Calu3 (cell line): ENCODE measurements at regions not wholly inside any gene's neighbourhood (a gene's known extent, or its start where the extent isn't known, plus 50 kb on each side); places are given as distances from the start of the nearest gene placed in this dataset.

Experiments
- BruUV-seq: library from RNA; stranded (reverse); fragments of 400-500 nt; replicated peaks from 2 replicates; lab custom pipeline; 2021; lab: Mats Ljungman, UMichigan
- CTCF ChIA-PET: fragments of 300-600 bp; sonication (Branson Sonifier 250); formaldehyde crosslinking; loops from one replicate; lab custom pipeline; 2022; ENCODE audit warnings: antibody characterized with exemption; lab: Charles Lee
- DNase-seq: peaks from one replicate; pipeline ENCODE4 v3.0.0; 2022
- H3K27ac Mint-ChIP-seq: one replicate; pipeline ENCODE4 v1.8.0; 2022; ENCODE audit warnings: mixed read lengths; ENCODE audit not compliant: unreplicated experiment
- H3K27me3 Mint-ChIP-seq: one replicate; pipeline ENCODE4 v1.8.0; 2022; ENCODE audit warnings: mixed read lengths; ENCODE audit not compliant: unreplicated experiment
- H3K36me3 Mint-ChIP-seq: one replicate; pipeline ENCODE4 v1.8.0; 2022; ENCODE audit warnings: mild to moderate bottlenecking, moderate library complexity, mixed read lengths; ENCODE audit not compliant: insufficient read depth, unreplicated experiment
- H3K4me1 Mint-ChIP-seq: one replicate; pipeline ENCODE4 v1.8.0; 2022; ENCODE audit warnings: mild to moderate bottlenecking, low read depth, mixed read lengths; ENCODE audit not compliant: unreplicated experiment
- H3K4me3 Mint-ChIP-seq: one replicate; pipeline ENCODE4 v1.8.0; 2022; ENCODE audit warnings: mild to moderate bottlenecking, low read depth, moderate library complexity, mixed read lengths; ENCODE audit not compliant: unreplicated experiment
- H3K9me3 Mint-ChIP-seq: one replicate; pipeline ENCODE4 v1.8.0; 2022; ENCODE audit warnings: low read depth, mixed read lengths; ENCODE audit not compliant: unreplicated experiment
- intact Hi-C: fragments of 100-400 bp; cut with micrococcal nuclease; formaldehyde crosslinking; loops from one replicate; pipeline ENCODE4 v1.10.0; 2022; ENCODE audit not compliant: unreplicated experiment
- TF ChIP-seq, protein P1 (sequence below): fragments of 200-600 bp; IDR thresholded peaks from one replicate; pipeline ENCODE4 v1.8.0; 2022; ENCODE audit warnings: antibody characterized with exemption; ENCODE audit not compliant: unreplicated experiment

DNA sequence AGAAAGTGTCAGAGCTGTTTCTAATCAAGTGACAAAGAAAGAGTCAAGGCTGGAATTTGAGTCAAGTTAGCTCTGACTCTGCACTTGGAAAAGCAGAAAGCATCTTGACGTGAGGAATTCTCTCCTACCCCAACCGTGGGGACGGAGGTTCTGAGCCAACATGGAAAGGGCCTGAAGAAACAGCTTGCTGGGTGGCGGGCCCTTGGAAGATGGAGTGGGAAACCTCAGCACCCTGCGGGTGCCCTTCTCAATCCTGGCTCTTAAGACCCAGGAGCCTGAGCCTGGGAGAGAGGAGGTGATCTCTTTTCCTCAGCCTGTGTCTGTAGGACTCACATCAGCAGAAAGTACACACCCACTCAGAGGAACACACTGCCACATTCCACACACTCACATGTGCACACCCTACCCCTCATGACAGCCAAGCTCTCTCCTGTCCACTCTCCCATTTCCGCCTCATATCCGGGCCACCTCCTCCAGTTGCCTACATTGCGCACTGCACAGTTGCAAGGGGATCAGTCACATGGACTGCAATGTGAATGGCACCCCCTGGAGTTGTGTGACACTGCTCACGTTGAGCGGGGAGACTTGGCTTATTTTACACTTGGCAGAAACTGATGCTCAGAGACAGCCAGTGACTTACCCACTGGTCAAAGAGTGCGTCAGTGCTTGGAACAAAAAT is 101.5 kb upstream of the SLC6A6 start:
- DNase-seq, result no peak
- BruUV-seq, result no TSS peak
- no peak overlapping the region for H3K4me3 Mint-ChIP-seq

DNA sequence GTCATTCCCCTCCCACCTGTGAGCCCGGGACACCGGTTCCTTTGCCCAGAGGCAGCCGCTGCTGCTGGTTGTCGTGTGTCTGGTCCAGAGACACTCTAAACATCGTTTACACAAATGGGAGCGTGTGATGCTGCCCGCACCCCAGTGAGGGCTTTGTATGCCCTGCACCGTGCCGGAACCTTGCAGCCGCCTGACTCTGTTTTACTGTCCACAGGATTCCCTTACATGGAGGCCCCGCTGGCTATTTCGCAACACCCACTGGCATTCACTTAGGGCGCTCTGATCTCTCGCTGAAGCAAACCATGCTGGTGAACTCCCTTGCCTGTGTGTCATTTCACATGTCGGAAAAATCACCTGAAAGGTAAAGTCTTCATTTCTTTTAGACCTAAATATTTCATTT is 100.8 kb upstream of the SLC6A6 start:
- no peak overlapping the region for H3K27ac Mint-ChIP-seq
- no peak overlapping the region for H3K4me3 Mint-ChIP-seq
- no peaks in the 10 kb centered on the region for H3K9me3 Mint-ChIP-seq
- H3K36me3 Mint-ChIP-seq, result no peaks in the 10 kb centered on the region
- DNase-seq, result no peak
- H3K4me1 Mint-ChIP-seq, result peaks cover 6% of the 10 kb centered on the region
- TF ChIP-seq, protein P1, sequence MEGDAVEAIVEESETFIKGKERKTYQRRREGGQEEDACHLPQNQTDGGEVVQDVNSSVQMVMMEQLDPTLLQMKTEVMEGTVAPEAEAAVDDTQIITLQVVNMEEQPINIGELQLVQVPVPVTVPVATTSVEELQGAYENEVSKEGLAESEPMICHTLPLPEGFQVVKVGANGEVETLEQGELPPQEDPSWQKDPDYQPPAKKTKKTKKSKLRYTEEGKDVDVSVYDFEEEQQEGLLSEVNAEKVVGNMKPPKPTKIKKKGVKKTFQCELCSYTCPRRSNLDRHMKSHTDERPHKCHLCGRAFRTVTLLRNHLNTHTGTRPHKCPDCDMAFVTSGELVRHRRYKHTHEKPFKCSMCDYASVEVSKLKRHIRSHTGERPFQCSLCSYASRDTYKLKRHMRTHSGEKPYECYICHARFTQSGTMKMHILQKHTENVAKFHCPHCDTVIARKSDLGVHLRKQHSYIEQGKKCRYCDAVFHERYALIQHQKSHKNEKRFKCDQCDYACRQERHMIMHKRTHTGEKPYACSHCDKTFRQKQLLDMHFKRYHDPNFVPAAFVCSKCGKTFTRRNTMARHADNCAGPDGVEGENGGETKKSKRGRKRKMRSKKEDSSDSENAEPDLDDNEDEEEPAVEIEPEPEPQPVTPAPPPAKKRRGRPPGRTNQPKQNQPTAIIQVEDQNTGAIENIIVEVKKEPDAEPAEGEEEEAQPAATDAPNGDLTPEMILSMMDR, result no peak
- no TSS peak for BruUV-seq
- intact Hi-C loops, result no loop called here
- H3K27me3 Mint-ChIP-seq, result peaks cover 36% of the 10 kb centered on the region
- CTCF ChIA-PET, result no interaction called here

More for the DNA sequence above, 101.5 kb upstream of the SLC6A6 start:
- Mint-ChIP-seq H3K27me3 (peaks cover 29% of the 10 kb centered on the region), H3K36me3 (no peaks in the 10 kb centered on the region), H3K4me1 (peaks cover 13% of the 10 kb centered on the region), H3K27ac (no peak overlapping the region), H3K9me3 (no peaks in the 10 kb centered on the region)
- CTCF ChIA-PET, result no interaction called here
- TF ChIP-seq, protein P1, result no peak
- intact Hi-C loops, result no loop called here

DNA sequence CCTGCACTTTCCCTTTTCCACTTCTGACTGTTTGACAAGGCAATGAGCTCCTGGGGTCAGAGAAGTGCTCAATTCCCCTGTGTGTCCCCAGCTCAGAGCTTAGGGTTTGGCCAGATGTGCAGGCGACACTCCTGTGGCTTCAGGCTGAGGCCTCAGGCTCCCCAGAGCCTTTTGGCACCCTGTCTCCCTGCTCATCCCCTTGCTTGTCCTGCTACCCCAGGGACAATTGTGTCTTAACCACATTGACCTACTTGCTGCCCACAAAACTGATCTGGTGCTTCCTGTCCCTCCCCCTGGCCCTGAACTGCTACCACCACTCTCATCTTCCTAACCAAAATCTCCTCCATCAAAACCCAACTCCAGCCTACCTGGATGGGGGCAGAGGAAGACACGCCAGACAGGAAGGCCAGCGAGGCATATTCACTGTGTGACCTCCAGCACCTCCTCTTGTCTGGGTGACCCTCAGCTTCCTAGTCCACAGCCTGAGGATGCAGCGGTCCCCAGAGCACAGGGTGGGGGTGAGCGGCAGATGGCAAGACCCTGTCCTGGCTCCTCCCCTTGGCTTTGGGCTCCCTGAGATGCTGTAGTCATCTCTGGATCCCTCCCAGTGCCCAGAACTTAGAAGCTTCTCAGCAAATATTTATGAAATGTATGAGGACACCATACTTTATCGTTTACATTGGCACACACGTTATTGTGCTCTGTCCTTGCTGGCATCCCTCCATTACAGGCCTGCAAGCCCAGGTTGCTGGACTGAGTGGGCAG is 98.9 kb upstream of the SLC6A6 start:
- CTCF ChIA-PET, result interaction anchor here (0.6 kb wide), 2 partner anchors 100 to 670 kb away, joined by 3 read pairs; no protein-coding TSS in a partner anchor
- Mint-ChIP-seq H3K9me3 (no peaks in the 10 kb centered on the region), H3K27me3 (peaks cover 56% of the 10 kb centered on the region), H3K27ac (no peak overlapping the region), H3K4me3 (no peak overlapping the region), H3K36me3 (no peaks in the 10 kb centered on the region), H3K4me1 (no peaks in the 10 kb centered on the region)
- DNase-seq, result no peak
- TF ChIP-seq, protein P1, result no peak
- intact Hi-C loops, result no loop called here
- no TSS peak for BruUV-seq

DNA sequence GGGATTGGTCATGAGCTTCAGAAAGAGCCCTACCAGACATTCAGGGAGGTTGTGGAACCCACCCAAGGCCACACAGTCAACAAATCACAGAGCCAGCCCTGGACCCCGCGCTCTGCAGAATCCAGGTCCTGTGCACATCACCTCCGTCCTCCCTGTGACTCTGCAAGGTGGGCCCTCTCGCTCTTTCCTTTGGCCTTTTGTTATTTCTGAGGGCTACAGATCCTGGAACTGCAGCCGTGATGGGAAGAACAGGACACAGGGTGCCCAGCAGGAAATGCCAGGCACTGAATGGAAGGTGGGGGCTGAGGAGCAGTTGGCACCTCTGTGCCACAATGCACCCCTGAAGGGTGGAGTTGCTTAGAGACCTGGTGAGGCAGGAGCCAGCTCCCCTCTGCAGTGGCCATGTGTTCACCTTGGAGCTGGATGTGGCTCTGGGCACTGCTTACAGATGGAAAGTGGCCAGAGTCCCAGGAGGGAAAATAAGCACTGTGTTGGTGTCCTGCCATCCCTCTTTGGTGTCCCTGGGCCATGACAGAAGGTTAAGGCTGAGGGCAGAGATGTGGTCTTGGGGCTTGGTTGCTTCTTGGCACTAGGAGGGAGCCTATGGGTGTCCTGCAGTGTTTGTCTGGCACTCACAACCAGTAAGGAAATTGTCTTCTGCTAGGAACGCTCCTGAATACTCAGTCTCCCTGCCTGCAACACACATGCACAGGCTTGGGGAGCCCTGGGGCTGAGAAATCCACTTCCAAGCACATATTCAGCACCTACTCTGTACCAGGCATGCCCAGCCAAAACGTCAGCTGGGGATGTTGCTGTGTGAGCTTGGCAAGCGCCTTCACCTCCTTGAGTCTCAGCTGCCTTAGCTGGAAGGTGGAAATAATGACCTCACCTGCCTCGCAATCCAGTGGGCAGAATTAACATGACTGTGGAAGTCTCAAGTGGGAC is 98.0 kb upstream of the SLC6A6 start:
- no peak for DNase-seq
- intact Hi-C loops, result no loop called here
- CTCF ChIA-PET, result interaction anchor here (0.6 kb wide), 1 partner anchor 101 kb away, joined by 3 read pairs; no protein-coding TSS in a partner anchor
- Mint-ChIP-seq H3K4me3 (no peak overlapping the region), H3K27me3 (peaks cover 64% of the 10 kb centered on the region), H3K36me3 (no peaks in the 10 kb centered on the region), H3K27ac (no peak overlapping the region), H3K4me1 (no peaks in the 10 kb centered on the region), H3K9me3 (no peaks in the 10 kb centered on the region)
- no TSS peak for BruUV-seq
- TF ChIP-seq, protein P1, result no peak
